PC-3 (cell line): ENCODE measurements at regions not wholly inside any gene's neighbourhood (a gene's known extent, or its start where the extent isn't known, plus 50 kb on each side); places are given as distances from the start of the nearest gene placed in this dataset.

Experiments used
- ATAC-seq: fragments of 200-7000 bp; cut with Tn5 transposase; 2 replicates; pipeline ENCODE4 v1.9.1; 2020; ENCODE audit warnings: mild to moderate bottlenecking, moderate library complexity
- BruUV-seq: library from RNA; stranded (reverse); fragments of 400-500 nt; replicated peaks from 2 replicates; lab custom pipeline; 2021; lab: Mats Ljungman, UMichigan
- CTCF ChIA-PET: fragments of 300-600 bp; sonication (Branson Sonifier 250); formaldehyde crosslinking; loops from one replicate; lab custom pipeline; 2022; ENCODE audit warnings: antibody characterized with exemption; lab: Charles Lee
- POLR2A ChIA-PET: fragments of 300-600 bp; sonication (Branson Sonifier 250); formaldehyde crosslinking; loops from one replicate; lab custom pipeline; 2022; ENCODE audit warnings: antibody characterized with exemption; ENCODE audit not compliant: unreplicated experiment; lab: Charles Lee
- DNase-seq: peaks from one replicate; pipeline ENCODE4 v3.0.0-alpha.2; 2015
- H2AFZ ChIP-seq: fragments of 300-600 bp; sonication (generic); 2 replicates; pipeline ENCODE4 v1.6.0; 2016; ENCODE audit warnings: antibody characterized with exemption, low read length
- H3F3A ChIP-seq: fragments of 300-600 bp; sonication (generic); one replicate; pipeline ENCODE4 v1.6.0; 2017; ENCODE audit warnings: antibody characterized with exemption, low read length, control low read depth, mild to moderate bottlenecking; ENCODE audit not compliant: unreplicated experiment
- H3K27ac ChIP-seq: fragments of 300-600 bp; sonication (generic); 2 replicates; pipeline ENCODE4 v1.5.1; 2016; ENCODE audit warnings: mild to moderate bottlenecking, low read length
- H3K27me3 ChIP-seq: fragments of 300-600 bp; sonication (generic); 2 replicates; pipeline ENCODE4 v1.6.1; 2016; ENCODE audit warnings: low read length, mixed read lengths
- H3K36me3 ChIP-seq: fragments of 300-600 bp; sonication (generic); 2 replicates; pipeline ENCODE4 v1.6.1; 2016; ENCODE audit warnings: low read depth, mixed run types, low read length, mixed read lengths
- H3K4me1 ChIP-seq: fragments of 300-600 bp; sonication (generic); 2 replicates; pipeline ENCODE4 v1.5.1; 2016; ENCODE audit warnings: low read length; ENCODE audit not compliant: insufficient read depth
- H3K4me2 ChIP-seq: fragments of 300-600 bp; sonication (generic); 2 replicates; pipeline ENCODE4 v1.6.0; 2016; ENCODE audit warnings: low read length
- H3K4me3 ChIP-seq: fragments of 300-600 bp; sonication (generic); 2 replicates; pipeline ENCODE4 v1.5.1; 2016; ENCODE audit warnings: mild to moderate bottlenecking, low read length, mixed read lengths
- H3K79me2 ChIP-seq: fragments of 300-600 bp; sonication (generic); 2 replicates; pipeline ENCODE4 v1.6.1; 2017; ENCODE audit warnings: low read length, mixed read lengths
- H3K9ac ChIP-seq: fragments of 300-600 bp; sonication (generic); 2 replicates; pipeline ENCODE4 v1.6.0; 2016; ENCODE audit warnings: mild to moderate bottlenecking, low read length
- H3K9me2 ChIP-seq: fragments of 300-600 bp; sonication (generic); replicated peaks from 2 replicates; pipeline ENCODE4 v1.6.1; 2016; ENCODE audit warnings: mixed run types, low read length, mixed read lengths
- H3K9me3 ChIP-seq: fragments of 300-600 bp; sonication (generic); 2 replicates; pipeline ENCODE4 v1.6.1; 2016; ENCODE audit warnings: low read length, mixed read lengths
- H4K20me1 ChIP-seq: fragments of 300-600 bp; sonication (generic); 2 replicates; pipeline ENCODE4 v1.6.1; 2016; ENCODE audit warnings: low read length, mixed read lengths
- EZH2 ChIP-seq: fragments of 300-600 bp; sonication (generic); IDR thresholded peaks from one replicate; pipeline ENCODE4 v1.6.1; 2017; ENCODE audit warnings: antibody characterized with exemption, mild to moderate bottlenecking, low read length; ENCODE audit not compliant: unreplicated experiment
- EZH2phosphoT487 ChIP-seq: fragments of 300-600 bp; sonication (generic); IDR thresholded peaks from 2 replicates; pipeline ENCODE4 v1.6.1; 2018; ENCODE audit warnings: mild to moderate bottlenecking, antibody characterized with exemption, low read length, borderline replicate concordance
- intact Hi-C: fragments of 100-400 bp; cut with micrococcal nuclease; formaldehyde crosslinking; loops from 2 replicates; pipeline ENCODE4 v1.9.0; 2023
- TF ChIP-seq, protein P1 (sequence below): fragments of 300-600 bp; sonication (generic); conservative IDR thresholded peaks from 2 replicates; pipeline ENCODE4 v1.5.1; 2017; ENCODE audit warnings: antibody characterized with exemption, low read depth, mild to moderate bottlenecking, low read length

DNA sequence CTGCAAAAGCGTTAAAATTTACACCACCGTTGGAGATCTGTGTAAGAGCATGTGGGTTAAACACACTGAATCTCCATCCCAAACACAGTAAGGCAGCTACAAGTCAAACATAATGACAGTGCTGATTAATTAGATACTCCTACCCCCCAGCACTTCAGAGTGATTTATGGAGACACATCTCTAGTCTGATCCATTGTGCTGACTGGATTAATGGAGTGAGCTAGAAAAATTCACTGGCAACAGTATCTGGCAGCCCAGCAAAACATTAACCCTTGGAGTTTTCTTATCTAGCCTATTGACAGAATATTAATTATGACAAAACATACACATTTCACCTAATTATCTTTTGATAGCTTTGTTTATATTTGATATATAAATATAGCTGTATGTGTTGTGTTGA, 188.6 kb upstream of the ISL1 start:
- TF ChIP-seq EZH2: no peak
- TF ChIP-seq, protein P1, sequence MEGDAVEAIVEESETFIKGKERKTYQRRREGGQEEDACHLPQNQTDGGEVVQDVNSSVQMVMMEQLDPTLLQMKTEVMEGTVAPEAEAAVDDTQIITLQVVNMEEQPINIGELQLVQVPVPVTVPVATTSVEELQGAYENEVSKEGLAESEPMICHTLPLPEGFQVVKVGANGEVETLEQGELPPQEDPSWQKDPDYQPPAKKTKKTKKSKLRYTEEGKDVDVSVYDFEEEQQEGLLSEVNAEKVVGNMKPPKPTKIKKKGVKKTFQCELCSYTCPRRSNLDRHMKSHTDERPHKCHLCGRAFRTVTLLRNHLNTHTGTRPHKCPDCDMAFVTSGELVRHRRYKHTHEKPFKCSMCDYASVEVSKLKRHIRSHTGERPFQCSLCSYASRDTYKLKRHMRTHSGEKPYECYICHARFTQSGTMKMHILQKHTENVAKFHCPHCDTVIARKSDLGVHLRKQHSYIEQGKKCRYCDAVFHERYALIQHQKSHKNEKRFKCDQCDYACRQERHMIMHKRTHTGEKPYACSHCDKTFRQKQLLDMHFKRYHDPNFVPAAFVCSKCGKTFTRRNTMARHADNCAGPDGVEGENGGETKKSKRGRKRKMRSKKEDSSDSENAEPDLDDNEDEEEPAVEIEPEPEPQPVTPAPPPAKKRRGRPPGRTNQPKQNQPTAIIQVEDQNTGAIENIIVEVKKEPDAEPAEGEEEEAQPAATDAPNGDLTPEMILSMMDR: no peak
- TF ChIP-seq EZH2phosphoT487: no peak
- Histone ChIP-seq H3K36me3 (no peaks in the 10 kb centered on the region), H3K4me2 (no peak overlapping the region), H3K9ac (no peak overlapping the region), H3K9me3 (no peaks in the 10 kb centered on the region), H3K79me2 (no peaks in the 10 kb centered on the region), H3F3A (no peaks in the 10 kb centered on the region), H3K4me1 (no peaks in the 10 kb centered on the region), H3K27me3 (no peaks in the 10 kb centered on the region; the same call in 1 of the 2 replicates), H3K9me2 (no peaks in the 10 kb centered on the region), H3K4me3 (no peak overlapping the region), H4K20me1 (no peaks in the 10 kb centered on the region), H2AFZ (no peak overlapping the region), H3K27ac (no peak overlapping the region)
- BruUV-seq: no TSS peak
- ATAC-seq (no peak), DNase-seq (no peak)
- ChIA-PET POLR2A (no interaction called here), CTCF (no interaction called here)
- intact Hi-C loops: no loop called here

DNA sequence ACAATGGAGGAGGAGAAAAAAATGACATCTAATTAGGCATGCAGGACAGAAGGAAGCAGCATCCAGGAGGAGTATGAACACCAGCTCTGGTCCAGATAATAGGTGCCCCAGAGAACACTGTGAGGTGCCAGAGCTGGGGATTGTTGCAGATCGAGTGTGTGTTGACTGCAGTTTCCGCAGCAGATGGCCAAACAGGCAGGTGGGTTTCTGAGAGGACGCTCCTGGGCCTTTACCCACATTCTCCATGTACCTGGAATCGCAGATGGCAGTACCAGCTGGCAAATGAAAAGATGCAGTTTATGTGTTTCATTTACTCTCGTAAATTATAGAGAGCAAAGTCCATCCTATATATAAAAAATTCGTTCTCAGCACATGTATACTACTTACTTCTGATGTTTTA, 182.2 kb upstream of the ISL1 start:
- POLR2A ChIA-PET: no interaction called here
- intact Hi-C loops: no loop called here
- no peak overlapping the region for H3K27ac ChIP-seq
- no peak overlapping the region for H3K4me3 ChIP-seq
- no peaks in the 10 kb centered on the region for H3F3A ChIP-seq
- H3K9me2 ChIP-seq: no peaks in the 10 kb centered on the region
- H3K4me2 ChIP-seq: no peak overlapping the region
- no peaks in the 10 kb centered on the region; the same call in 1 of the 2 replicates for H3K27me3 ChIP-seq
- H3K9me3 ChIP-seq: no peaks in the 10 kb centered on the region
- H2AFZ ChIP-seq: no peak overlapping the region
- TF ChIP-seq EZH2phosphoT487: no peak
- TF ChIP-seq, protein P1: no peak
- TF ChIP-seq EZH2: no peak
- no peaks in the 10 kb centered on the region for H3K36me3 ChIP-seq
- no peaks in the 10 kb centered on the region for H3K79me2 ChIP-seq
- CTCF ChIA-PET: no interaction called here
- no peak overlapping the region for H3K9ac ChIP-seq
- no peaks in the 10 kb centered on the region for H4K20me1 ChIP-seq
- no TSS peak for BruUV-seq
- ATAC-seq: no peak
- no peaks in the 10 kb centered on the region for H3K4me1 ChIP-seq
- no peak for DNase-seq

DNA sequence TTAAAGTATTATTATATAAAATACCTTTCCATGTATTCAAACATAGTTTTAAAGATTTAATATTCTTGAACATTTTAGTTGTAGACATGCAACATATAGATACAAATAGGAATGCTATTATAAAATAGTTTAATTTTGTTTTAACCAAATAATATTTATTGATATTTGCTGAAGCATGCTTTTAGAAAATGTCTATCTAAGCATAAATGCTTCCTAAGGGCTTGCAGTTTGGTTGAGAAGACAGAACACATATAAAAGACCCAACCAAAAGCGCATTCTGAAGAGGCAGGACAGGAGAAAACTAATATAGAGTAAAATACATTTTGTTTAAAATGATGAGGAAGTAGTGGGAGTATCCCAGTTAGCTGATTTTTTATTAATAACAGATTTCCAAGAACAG, 181.5 kb upstream of the ISL1 start:
- Histone ChIP-seq H4K20me1 (no peaks in the 10 kb centered on the region), H3K4me2 (no peak overlapping the region), H3K79me2 (no peaks in the 10 kb centered on the region), H3K36me3 (no peaks in the 10 kb centered on the region), H3K4me3 (no peak overlapping the region), H2AFZ (no peak overlapping the region), H3K9ac (no peak overlapping the region), H3K27ac (no peak overlapping the region), H3K4me1 (no peaks in the 10 kb centered on the region), H3K9me2 (no peaks in the 10 kb centered on the region), H3F3A (no peaks in the 10 kb centered on the region), H3K9me3 (no peaks in the 10 kb centered on the region), H3K27me3 (no peaks in the 10 kb centered on the region; the same call in 1 of the 2 replicates)
- DNase-seq (no peak), ATAC-seq (no peak)
- intact Hi-C loops: no loop called here
- TF ChIP-seq EZH2: no peak
- no peak for TF ChIP-seq EZH2phosphoT487
- TF ChIP-seq, protein P1: no peak
- POLR2A ChIA-PET: no interaction called here
- CTCF ChIA-PET: no interaction called here
- BruUV-seq: no TSS peak
